Loucy (cell line): ENCODE measurements at regions not wholly inside any gene's neighbourhood (a gene's known extent, or its start where the extent isn't known, plus 50 kb on each side); places are given as distances from the start of the nearest gene placed in this dataset.

Experiments
- CTCF ChIP-seq: fragments of 200-600 bp; sonication (generic); conservative IDR thresholded peaks from 2 replicates; pipeline ENCODE4 v1.5.1; 2014; ENCODE audit warnings: mild to moderate bottlenecking, antibody characterized with exemption, low read length
- EZH2phosphoT487 ChIP-seq: fragments of 200-600 bp; IDR thresholded peaks from 2 replicates; pipeline ENCODE4 v1.6.1; 2018; ENCODE audit warnings: antibody characterized with exemption, mild to moderate bottlenecking, moderate library complexity, borderline replicate concordance

DNA sequence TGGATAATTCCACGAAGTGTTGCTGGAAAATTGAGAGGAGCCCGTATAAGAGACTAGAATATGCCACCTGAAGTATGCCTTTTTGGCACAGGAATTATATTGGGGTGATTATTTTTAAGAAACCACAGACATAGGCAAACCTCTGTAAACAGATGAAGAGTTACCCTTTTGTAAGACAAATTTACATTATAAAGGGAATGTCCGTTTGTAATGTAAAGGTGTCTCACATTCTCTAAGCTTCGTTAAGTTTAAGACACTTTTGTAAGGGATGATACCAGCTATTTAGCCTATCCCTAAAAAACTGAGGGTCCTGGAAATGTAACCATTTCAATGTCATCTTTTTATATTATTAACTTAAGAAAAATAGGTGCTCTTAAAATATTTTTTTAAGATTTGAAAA lies 432.8 kb upstream of the SYT4 start:
- TF ChIP-seq CTCF (no peak), EZH2phosphoT487 (no peak)
